HG02943 (cell line): ENCODE measurements at regions not wholly inside any gene's neighbourhood (a gene's known extent, or its start where the extent isn't known, plus 50 kb on each side); places are given as distances from the start of the nearest gene placed in this dataset.

Source experiments
- ATAC-seq: cut with Tn5 transposase; IDR thresholded peaks from one replicate; pipeline ENCODE4 v1.9.1; 2021; ENCODE audit warnings: mild to moderate bottlenecking, low read depth, moderate library complexity; ENCODE audit not compliant: unreplicated experiment

DNA sequence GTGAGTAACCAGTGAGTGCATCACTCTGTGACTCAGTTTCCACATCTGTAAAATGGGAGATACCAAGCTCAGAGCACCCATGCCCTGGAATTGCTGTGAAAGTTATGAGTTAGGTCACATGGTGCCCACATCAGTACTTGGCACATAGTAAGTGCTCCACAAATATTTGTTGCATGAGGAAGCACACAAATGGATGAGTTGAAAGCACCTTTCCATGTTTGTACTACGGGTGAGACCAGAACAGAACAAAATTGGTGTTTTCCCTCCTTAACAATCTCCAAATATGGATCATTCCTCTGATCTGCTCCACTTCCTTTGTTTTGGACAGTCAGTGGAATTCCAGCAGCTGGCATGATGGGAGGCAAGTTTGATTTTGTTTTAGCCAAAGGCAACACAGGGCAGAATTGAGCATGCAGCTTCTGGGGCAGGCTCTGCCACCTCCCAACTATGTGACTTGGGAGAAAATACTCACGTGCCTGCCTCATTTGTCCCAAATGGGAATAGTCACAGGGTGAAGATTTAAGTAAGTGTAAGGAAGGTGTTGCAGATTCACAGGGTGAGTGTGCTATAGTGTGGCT, 503.7 kb upstream of the SULF2 start:
- ATAC-seq = no peak

- ATAC-seq = no peak
Observed at GRCh38 chr20:48287552-48288170, 502.4 kb upstream of the SULF2 start.

- ATAC-seq = no peak
Observed at GRCh38 chr20:48287021-48287494, 501.8 kb upstream of the SULF2 start.

DNA sequence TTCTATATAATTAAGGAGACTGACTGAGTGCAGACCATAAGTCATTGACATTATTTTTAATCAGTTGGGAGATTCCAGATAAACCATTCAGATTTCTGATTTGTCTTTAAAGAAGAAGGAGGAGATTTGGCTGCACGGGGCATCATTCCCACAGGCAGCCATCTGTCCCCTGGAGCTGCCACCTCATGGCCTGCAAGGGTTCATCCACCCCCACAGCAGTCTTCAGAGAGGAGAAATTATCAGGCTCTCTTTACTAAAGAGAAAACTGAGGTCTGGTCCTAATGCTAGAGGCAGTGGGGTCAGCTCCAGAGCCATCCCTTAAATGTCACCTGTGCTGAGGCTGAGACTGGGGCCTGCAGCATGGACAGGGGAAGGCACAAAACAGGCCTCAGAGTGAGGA, 501.3 kb upstream of the SULF2 start:
- no peak for ATAC-seq

- ATAC-seq = no peak
Observed at GRCh38 chr20:48285656-48286055, 500.4 kb upstream of the SULF2 start.

DNA sequence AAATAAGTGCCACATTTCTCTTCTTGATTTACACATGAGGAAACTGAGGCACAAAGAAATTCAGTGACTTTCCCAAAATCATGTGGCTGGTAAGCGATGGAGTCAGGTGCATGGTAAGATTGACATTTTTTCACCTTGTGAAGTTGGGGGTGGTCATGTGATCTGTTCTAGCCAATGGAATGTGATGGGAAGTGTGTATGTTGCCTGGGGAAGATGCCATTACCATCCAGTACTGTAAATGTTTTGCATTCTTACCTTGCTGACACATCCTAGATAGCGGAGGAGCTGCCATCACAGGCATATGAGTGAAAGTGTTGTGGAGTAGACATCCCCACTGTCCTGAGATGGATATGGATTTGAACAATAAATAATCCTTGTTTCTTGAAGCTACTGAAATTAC, 499.6 kb upstream of the SULF2 start:
- ATAC-seq = no peak

- no peak for ATAC-seq
Observed at GRCh38 chr20:48284315-48284714, 499.0 kb upstream of the SULF2 start.

DNA sequence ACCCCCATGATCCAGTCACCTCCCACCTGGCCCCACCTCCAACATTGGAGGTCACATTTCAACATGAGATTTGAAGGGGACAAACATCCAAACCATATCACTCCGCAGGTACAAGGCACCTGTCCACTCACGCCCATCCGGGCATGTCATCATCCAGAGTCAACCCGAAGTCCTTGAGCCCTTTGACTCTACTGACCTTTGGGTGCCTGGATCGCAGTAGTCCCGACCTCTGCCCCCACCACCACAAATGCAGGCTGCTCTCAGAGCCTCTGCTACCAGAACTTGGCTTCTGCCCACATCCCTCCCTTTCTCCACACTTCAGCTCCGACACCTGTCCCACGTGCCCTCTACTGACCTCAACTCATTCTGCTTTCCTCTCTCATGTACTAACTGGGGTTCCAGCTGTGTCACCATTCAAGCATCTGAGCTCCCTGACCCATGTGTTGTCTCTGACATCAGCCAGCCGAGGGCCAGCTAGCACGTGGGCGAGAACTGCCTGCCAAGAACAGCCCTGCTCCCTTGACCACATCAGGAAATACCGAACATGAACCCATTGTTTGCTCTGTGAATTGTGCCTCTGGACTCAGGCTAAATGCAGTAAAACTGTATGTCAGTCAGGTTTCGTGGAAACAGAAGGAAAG, 498.3 kb upstream of the SULF2 start:
- ATAC-seq = no peak

GRCh38 chr20:48282591-48283228, 497.4 kb upstream of the SULF2 start:
- no peak for ATAC-seq

DNA sequence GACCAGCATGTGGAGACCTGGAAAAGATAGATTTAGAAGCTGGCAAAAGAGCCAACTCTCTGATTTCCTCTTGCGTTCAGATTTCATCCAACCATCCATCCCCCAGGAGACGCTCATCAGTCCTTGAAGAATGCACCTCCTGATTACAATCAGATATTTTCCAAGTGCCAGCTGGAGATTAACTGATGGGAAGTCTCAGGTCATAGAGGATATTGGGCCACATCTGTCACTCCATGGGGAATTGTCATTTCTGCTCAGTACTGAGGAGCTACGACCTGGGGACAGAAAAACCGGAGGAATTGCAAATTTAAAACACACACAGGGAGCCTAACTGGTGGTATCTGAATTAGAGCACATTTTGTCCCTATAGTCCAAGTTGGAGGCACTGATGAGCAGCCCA, 496.2 kb upstream of the SULF2 start:
- ATAC-seq = no peak

GRCh38 chr20:48278961-48279481, 493.7 kb upstream of the SULF2 start:
- no peak for ATAC-seq

DNA sequence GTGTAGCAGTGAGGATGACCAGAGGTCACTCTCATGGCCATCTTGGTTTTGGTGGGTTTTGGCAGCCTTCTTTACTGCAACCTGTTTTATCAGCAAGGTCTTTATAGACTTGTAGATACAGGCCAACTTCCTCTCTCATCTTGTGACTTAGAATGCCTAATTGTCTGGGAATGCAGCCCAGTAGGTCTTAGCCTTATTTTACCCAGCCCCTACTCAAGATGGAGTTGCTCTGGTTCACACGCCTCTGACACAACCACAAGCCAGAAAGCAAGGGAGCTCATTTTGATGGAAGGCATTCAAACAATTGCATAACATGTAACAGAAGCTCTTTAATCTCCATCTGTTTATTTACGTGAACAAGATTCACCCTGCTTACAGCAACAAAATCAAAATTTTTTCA, 492.0 kb upstream of the SULF2 start:
- ATAC-seq = no peak

DNA sequence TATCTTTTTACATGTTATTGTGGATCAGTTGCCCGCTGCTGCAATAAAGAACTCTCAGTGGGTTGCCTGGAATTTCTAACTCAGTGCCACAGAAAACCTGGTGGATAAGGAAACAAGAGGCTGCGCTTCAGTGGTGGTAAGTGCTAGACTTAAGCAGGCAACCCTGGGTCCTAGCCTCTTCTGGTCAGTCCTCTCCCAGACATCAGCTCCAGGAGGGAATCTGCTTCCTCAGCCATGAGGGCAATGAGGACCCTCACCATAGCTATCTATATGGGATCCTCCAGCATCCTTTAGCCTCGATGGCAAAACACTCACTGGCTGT, 490.7 kb upstream of the SULF2 start:
- no peak for ATAC-seq

DNA sequence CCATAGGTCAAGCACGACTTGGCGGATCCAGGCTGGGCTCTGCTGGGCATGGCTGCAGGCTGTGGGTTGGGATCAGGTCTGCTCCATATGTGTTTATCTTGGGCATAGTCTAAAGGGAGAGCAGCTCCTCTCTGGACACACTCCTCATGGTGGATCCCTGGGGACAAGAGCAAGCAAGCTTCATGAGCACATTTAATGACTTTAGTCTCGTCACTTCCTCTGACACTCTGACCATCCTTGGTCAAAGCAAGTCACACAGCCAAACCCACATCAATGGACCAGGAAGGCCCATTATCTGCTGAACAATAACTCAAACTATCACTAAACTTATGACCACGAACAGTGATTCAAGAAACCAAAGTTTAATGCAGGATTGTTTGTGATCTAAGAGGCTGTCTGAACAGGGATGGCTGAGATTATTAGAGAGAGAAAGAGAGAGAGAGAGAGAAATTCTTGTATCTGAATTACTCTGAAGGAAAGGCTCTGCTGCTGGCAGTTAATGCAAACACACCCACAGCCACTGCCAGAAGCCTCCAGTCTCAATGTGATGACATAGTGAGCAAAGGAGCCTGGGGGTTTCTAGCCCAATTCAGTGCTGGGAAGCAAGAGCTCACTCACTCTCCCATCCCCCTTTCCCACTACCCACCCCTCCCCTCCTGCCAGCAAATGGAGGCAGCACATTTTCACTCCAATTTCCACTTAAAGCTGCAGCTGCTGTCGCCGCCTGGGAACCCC, 490.2 kb upstream of the SULF2 start:
- ATAC-seq = no peak

DNA sequence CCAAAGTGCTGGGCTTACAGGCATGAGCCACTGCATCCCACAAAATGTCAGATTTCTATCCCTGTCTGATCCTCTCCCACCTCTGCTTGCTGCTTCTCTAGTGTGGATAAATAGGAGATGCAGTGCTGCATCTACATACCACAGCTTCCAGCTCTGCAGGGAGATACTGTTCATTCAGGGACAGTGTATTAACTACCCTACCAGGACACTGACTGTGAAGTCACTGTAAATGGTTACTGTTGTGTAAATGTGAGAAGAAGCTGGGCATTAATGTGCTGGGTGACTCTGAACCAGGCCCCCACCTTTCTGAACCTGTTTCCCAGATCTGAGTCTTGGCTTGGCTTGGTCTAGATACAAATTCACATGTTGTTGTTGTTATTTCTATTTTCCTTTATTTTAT, 488.6 kb upstream of the SULF2 start:
- no peak for ATAC-seq

DNA sequence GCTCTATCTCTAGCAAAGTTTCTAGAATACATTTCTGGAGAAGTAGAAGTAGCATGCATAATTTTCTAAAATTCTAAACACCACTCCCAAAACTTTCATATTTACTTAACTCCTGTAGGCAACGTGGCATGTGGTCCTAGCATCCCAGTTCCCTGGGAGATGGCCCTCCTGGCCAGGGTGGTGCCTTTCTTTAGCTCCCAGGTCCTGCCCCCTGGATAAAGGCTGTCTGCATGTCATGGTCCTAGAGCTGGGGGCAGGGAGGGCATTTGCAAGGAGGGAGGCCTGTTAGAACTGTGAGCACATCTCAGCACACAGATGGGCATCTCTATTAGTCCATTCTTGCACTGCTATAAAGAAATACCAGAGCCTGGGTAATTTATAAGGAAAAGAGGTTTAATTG, 485.6 kb upstream of the SULF2 start:
- ATAC-seq = no peak

DNA sequence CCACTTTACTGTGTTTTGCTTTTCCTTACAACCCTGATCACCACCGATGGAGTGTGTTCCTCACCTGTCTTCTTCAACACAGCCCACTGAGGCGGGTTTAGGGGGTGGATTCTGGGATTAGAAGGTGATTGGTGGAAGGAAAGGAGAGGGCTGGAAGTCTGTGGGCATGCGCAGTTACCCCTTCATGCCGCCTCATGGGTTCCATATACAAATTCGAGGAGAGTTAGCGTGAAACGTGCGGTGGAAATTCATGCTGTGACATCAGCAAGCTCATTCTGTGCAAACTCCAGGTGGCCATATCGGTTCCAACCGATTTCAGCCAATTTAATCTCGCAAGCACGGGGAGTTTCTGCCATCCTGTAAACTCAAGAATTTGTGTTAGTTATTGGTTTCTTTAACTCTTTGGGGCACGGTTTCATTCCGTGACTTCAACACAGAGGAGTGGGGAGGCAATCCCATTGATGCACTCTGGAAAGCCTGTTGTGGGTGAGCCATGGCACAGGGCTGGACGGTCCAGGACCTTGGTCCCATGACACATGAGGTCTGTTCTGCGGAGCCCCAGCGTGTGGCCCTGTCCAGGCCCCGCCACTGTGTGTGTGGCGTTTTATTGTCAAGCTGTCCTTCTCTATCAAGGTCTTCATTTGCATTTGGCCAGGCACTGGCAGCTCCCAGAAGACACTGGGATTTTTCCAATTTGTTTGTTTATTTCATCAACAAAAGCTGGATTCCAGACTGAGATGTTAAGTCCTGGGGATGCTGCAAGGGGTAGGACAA, 482.8 kb upstream of the SULF2 start:
- no peak for ATAC-seq

- ATAC-seq = no peak
Observed at GRCh38 chr20:48266571-48266970, 481.3 kb upstream of the SULF2 start.

DNA sequence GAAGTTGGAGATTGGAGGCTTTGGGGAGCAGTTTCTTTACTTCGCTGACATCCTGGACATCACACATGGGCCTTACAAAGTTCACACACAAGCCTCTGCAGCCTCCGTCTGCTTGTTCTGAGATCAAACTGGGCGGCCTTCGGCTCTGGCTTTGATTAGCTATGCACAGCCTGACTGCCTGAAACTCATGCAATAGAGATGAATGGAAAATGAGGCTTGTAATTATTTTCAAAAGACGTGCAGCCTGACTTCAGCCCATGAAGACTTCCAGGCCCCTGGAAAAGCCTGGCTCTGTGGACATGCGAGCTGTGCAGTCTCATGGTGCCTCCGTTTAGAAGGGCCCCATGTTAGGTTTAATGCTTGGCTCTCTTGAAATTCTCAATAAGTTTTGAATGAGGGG, 480.5 kb upstream of the SULF2 start:
- no peak for ATAC-seq

DNA sequence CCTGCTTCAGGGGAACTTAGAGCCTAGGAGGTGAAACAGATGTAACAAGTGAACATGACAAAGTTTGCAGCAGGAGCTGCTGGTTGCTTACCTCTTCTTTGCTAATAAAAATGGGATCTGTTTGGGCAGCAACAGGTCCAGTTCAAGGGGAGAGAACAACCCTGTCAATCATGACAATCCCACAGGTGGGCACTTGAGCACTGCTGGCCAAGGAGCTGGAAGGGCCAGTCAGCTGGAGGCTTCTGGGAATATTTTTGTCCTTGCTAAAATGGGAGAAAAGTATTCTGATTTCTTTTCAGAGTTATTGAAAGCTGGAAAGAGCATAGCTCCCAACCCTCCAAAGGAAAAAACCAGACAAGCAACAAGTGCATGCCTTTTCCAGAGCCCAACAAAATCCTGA, 477.7 kb upstream of the SULF2 start:
- ATAC-seq = no peak
